GM23248 (cell line): ENCODE measurements at regions not wholly inside any gene's neighbourhood (a gene's known extent, or its start where the extent isn't known, plus 50 kb on each side); places are given as distances from the start of the nearest gene placed in this dataset.

Source experiments
- EZH2 ChIP-seq: fragments of 200-600 bp; sonication (generic); IDR thresholded peaks from 2 replicates; pipeline ENCODE4 v1.6.1; 2018; ENCODE audit warnings: antibody characterized with exemption, mild to moderate bottlenecking; ENCODE audit not compliant: insufficient read depth, poor library complexity, severe bottlenecking
- EZH2phosphoT487 ChIP-seq: fragments of 200-600 bp; sonication (generic); IDR thresholded peaks from 2 replicates; pipeline ENCODE4 v1.6.1; 2018; ENCODE audit warnings: antibody characterized with exemption, moderate library complexity, mild to moderate bottlenecking, low read depth; ENCODE audit not compliant: insufficient read depth

DNA sequence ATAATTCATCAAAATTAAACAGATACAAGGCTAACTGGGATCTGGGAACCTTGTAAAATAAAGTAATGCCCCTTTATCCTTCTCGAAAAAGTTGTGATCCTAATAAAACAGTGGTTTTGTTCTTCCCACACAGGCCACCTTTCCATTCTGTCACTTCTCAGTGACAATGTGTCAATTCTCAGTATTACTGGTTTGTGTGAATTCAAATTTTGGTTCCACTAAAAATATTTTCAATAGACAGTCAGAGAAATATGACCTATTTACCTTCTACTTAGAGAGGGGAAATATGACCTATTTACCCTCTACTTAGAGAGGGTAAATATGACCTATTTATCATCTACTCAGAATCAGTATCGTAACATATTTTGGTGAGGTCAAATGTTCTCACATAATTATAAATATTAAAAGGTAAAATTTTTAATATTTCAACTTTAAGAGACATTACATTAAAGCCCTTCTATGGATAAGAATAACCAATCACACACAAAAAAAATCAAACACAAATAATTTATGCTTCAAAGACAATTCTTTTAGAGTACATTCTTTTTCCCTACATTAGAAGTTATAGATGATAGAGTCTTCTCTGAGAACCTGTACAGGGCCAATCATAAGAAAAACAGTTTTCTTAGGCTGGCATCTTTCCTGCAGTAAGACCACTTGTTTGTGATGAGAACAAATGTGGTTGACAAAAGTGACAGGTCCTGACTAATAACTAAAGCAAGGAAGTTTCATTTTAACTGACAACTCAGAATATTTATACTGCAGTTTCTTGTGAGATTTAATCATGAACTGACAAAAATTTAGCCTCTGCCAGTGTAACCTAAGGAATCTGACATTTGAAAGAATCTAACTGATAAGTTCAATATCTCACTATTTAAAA lies 323.3 kb downstream of the DIPK2A start:
- TF ChIP-seq EZH2phosphoT487, result no peak
- no peak for TF ChIP-seq EZH2
